B cell (primary cell): ENCODE measurements at regions not wholly inside any gene's neighbourhood (a gene's known extent, or its start where the extent isn't known, plus 50 kb on each side); places are given as distances from the start of the nearest gene placed in this dataset.

Experiments used
- ATAC-seq: fragments of 200-7000 bp; cut with Tn5 transposase; one replicate; pipeline ENCODE4 v1.10.0; 2021; ENCODE audit warnings: low read depth, mild to moderate bottlenecking, moderate number of reproducible peaks, moderate library complexity
- CTCF ChIA-PET: fragments of 350-600 bp; sonication (Branson Sonifier 250); formaldehyde crosslinking; loops from one replicate; lab custom pipeline; 2021; ENCODE audit warnings: antibody characterized with exemption, inconsistent platforms; lab: Charles Lee
- POLR2A ChIA-PET: fragments of 350-600 bp; sonication (Branson Sonifier 250); formaldehyde crosslinking; loops from one replicate; lab custom pipeline; 2021; ENCODE audit warnings: antibody characterized with exemption; lab: Charles Lee
- DNase-seq: peaks from one replicate; pipeline ENCODE4 v3.0.0; 2013
- H2AFZ ChIP-seq: 2 replicates; pipeline ENCODE4 v1.6.1; 2012; ENCODE audit warnings: mild to moderate bottlenecking, low read depth, low read length; ENCODE audit not compliant: insufficient read depth, poor library complexity, severe bottlenecking
- H3K27ac ChIP-seq, 2 donors: 1 replicate in 1 of 2; 2 replicates in 1 of 2; pipeline ENCODE4 v1.5.1; 2012 to 2013; ENCODE audit warnings: low read length in 2 of 2, mild to moderate bottlenecking in 2 of 2, moderate library complexity in 1 of 2
- H3K27me3 ChIP-seq, 4 experiments: fragments of 200-600 bp in 1 of 4; sonication (generic) in 1 of 4; replicated peaks in 1 of 4; 1 replicate in 2 of 4; 2 replicates in 2 of 4; pipeline versions ENCODE4 v1.6.1 to v1.7.0; 2013 to 2016; ENCODE audit warnings: low read length in 3 of 4, mild to moderate bottlenecking in 2 of 4, mixed read lengths in 1 of 4, moderate library complexity in 1 of 4; ENCODE audit not compliant: insufficient read depth in 4 of 4, control insufficient read depth in 3 of 4; ENCODE audit errors: control extremely low read depth in 1 of 4
- H3K36me3 ChIP-seq, 2 experiments: replicated peaks in 1 of 2; 1 replicate in 1 of 2; 2 replicates in 1 of 2; pipeline versions ENCODE4 v1.6.1 to v1.7.1; 2013; ENCODE audit warnings: low read length in 1 of 2; ENCODE audit not compliant: insufficient read depth in 2 of 2, control insufficient read depth in 1 of 2; ENCODE audit errors: control extremely low read depth in 1 of 2, extremely low read depth in 1 of 2
- H3K4me1 ChIP-seq, 2 donors: fragments of 200-600 bp in 1 of 2; sonication (generic) in 1 of 2; 1 replicate in 1 of 2; 2 replicates in 1 of 2; pipeline versions ENCODE4 v1.5.1 to v1.6.1; 2013 to 2017; ENCODE audit warnings: low read length in 2 of 2; ENCODE audit not compliant: control insufficient read depth in 2 of 2, insufficient read depth in 2 of 2
- H3K4me2 ChIP-seq: replicated peaks from 2 replicates; pipeline ENCODE3; 2012; ENCODE audit warnings: mild to moderate bottlenecking, low read depth, low read length; ENCODE audit not compliant: poor library complexity, severe bottlenecking
- H3K4me3 ChIP-seq, 5 experiments: fragments of 200-600 bp in 1 of 5; sonication (generic) in 1 of 5; 1 replicate in 3 of 5; 2 replicates in 2 of 5; pipeline versions ENCODE4 v1.5.1 to v1.7.0; 2011 to 2016; ENCODE audit warnings: low read length in 4 of 5, mild to moderate bottlenecking in 4 of 5, low read depth in 2 of 5, control low read depth in 1 of 5, moderate library complexity in 1 of 5; ENCODE audit not compliant: insufficient read depth in 1 of 5; ENCODE audit errors: control extremely low read depth in 1 of 5, extremely low read depth in 1 of 5
- H3K79me2 ChIP-seq: fragments of 200-600 bp; sonication (generic); one replicate; pipeline ENCODE4 v1.6.0; 2016; ENCODE audit warnings: low read length; ENCODE audit not compliant: control insufficient read depth, insufficient read depth
- H3K9ac ChIP-seq: fragments of 200-600 bp; sonication (generic); 2 replicates; pipeline ENCODE4 v1.6.1; 2017; ENCODE audit warnings: mild to moderate bottlenecking, low read length, moderate library complexity
- H3K9me3 ChIP-seq, 3 donors: one replicate each; pipeline versions ENCODE4 v1.6.1 to v1.7.1; 2013; ENCODE audit warnings: low read length in 2 of 3; ENCODE audit not compliant: control insufficient read depth in 2 of 3, insufficient read depth in 1 of 3; ENCODE audit errors: control extremely low read depth in 1 of 3
- H4K20me1 ChIP-seq: 2 replicates; pipeline ENCODE4 v1.6.0; 2012; ENCODE audit warnings: mild to moderate bottlenecking, low read length; ENCODE audit not compliant: insufficient read depth, control insufficient read depth, poor library complexity, severe bottlenecking
- H3K27ac Mint-ChIP-seq: one replicate; pipeline ENCODE4 v1.8.0; 2021; ENCODE audit warnings: mixed read lengths
- H3K27me3 Mint-ChIP-seq: one replicate; pipeline ENCODE4 v1.8.0; 2021; ENCODE audit warnings: mixed read lengths
- H3K4me1 Mint-ChIP-seq: one replicate; pipeline ENCODE4 v1.8.0; 2021; ENCODE audit warnings: mixed read lengths
- H3K4me3 Mint-ChIP-seq: one replicate; pipeline ENCODE4 v1.8.0; 2021; ENCODE audit warnings: mixed read lengths
- H3K9me3 Mint-ChIP-seq: one replicate; pipeline ENCODE4 v1.8.0; 2022; ENCODE audit warnings: mixed read lengths; ENCODE audit not compliant: insufficient read depth
- CTCF ChIP-seq: fragments of 200-600 bp; IDR thresholded peaks from one replicate; pipeline ENCODE4 v1.8.0; 2022; ENCODE audit warnings: antibody characterized with exemption, mild to moderate bottlenecking
- EZH2 ChIP-seq: IDR thresholded peaks from 2 replicates; pipeline ENCODE4 v1.6.1; 2012; ENCODE audit warnings: borderline replicate concordance, low read depth, mild to moderate bottlenecking, moderate library complexity, low read length; ENCODE audit not compliant: insufficient read depth, poor library complexity, severe bottlenecking
- WGBS: methylation state at CpG from one replicate; pipeline ENCODE4 v1.1.5; 2013; ENCODE audit warnings: missing lambda C conversion rate; ENCODE audit not compliant: insufficient coverage; 5-methylcytosine and 5-hydroxymethylcytosine counted together
- intact Hi-C: fragments of 100-400 bp; cut with micrococcal nuclease; formaldehyde crosslinking; loops from one replicate; pipeline ENCODE4 v1.10.0; 2022

- no peaks in the 10 kb centered on the region for H3K4me1 Mint-ChIP-seq
- no peak overlapping the region for H3K4me3 Mint-ChIP-seq
- intact Hi-C loops = no loop called here
Observed at GRCh38 chr2:183519371-183520056, 395.3 kb downstream of the NUP35 start.

DNA sequence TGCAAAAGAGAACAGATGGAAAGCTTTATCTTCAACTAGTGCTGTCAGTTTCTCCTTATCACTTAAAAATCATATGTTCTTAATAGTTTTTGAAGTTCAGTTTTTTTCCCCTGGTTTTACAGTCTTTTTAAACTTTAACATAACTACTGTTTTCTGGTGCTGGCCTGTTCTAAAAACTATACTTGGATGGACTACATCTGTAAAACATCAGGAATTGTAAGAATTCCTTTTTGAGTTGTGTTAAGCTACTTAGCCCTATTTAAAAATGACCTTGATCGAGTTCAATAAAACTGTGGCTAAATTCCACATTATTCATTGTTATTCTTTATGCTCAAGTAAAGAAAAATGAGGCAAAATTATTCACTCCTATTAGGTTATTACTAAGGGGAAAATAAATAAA, 397.7 kb downstream of the NUP35 start:
- WGBS = no CpG with 5 or more reads among the region's 1 CpG
- TF ChIP-seq CTCF (no peak), EZH2 (no peak)

More at GRCh38 chr2:183519371-183520056, 395.3 kb downstream of the NUP35 start:
- Mint-ChIP-seq H3K27ac (no peak overlapping the region), H3K27me3 (no peaks in the 10 kb centered on the region), H3K9me3 (peaks cover 3% of the 10 kb centered on the region)
- Histone ChIP-seq H3K4me2 (no peak overlapping the region), H3K4me1 (no peaks in the 10 kb centered on the region), H3K9ac (no peak overlapping the region), H3K36me3 (no peaks in the 10 kb centered on the region), H3K27ac (no peak overlapping the region), H3K27me3 (no peaks in the 10 kb centered on the region), H2AFZ (no peak overlapping the region), H3K9me3 (no peaks in the 10 kb centered on the region), H3K4me3 (no peak overlapping the region), H4K20me1 (no peaks in the 10 kb centered on the region), H3K79me2 (no peaks in the 10 kb centered on the region)
- DNase-seq (no peak), ATAC-seq (no peak)
- ChIA-PET CTCF (no interaction called here), POLR2A (no interaction called here)
- TF ChIP-seq CTCF (no peak), EZH2 (no peak)
- no CpG with 5 or more reads among the region's 1 CpG for WGBS

More for the DNA sequence above, 397.7 kb downstream of the NUP35 start:
- intact Hi-C loops = no loop called here
- H3K4me1 Mint-ChIP-seq = no peaks in the 10 kb centered on the region
- DNase-seq (no peak), ATAC-seq (no peak)
- Histone ChIP-seq H3K27ac (no peak overlapping the region), H4K20me1 (no peaks in the 10 kb centered on the region), H3K36me3 (no peaks in the 10 kb centered on the region), H2AFZ (no peak overlapping the region), H3K4me2 (no peak overlapping the region), H3K79me2 (no peaks in the 10 kb centered on the region), H3K9ac (no peak overlapping the region), H3K9me3 (no peaks in the 10 kb centered on the region), H3K4me1 (no peaks in the 10 kb centered on the region), H3K27me3 (no peaks in the 10 kb centered on the region), H3K4me3 (no peak overlapping the region)
- H3K27me3 Mint-ChIP-seq = no peaks in the 10 kb centered on the region
- ChIA-PET POLR2A (no interaction called here), CTCF (no interaction called here)
- no peak overlapping the region for H3K4me3 Mint-ChIP-seq
- H3K27ac Mint-ChIP-seq = no peak overlapping the region
- H3K9me3 Mint-ChIP-seq = peaks cover 3% of the 10 kb centered on the region
